OCI-LY1 (cell line): ENCODE measurements at regions not wholly inside any gene's neighbourhood (a gene's known extent, or its start where the extent isn't known, plus 50 kb on each side); places are given as distances from the start of the nearest gene placed in this dataset.

Source experiments
- CTCF ChIP-seq: fragments of 200-600 bp; sonication (generic), shearing (Covaris generic); IDR thresholded peaks from 2 replicates; pipeline ENCODE4 v1.5.1; 2017; ENCODE audit warnings: mild to moderate bottlenecking, antibody characterized with exemption, low read length, moderate library complexity, mixed read lengths
- EZH2 ChIP-seq: fragments of 200-600 bp; sonication (generic), shearing (Covaris generic); IDR thresholded peaks from 2 replicates; pipeline ENCODE4 v1.8.0; 2017; ENCODE audit warnings: borderline replicate concordance, mixed run types, mild to moderate bottlenecking, antibody characterized with exemption, low read length, moderate library complexity, mixed read lengths

- TF ChIP-seq EZH2 (no peak), CTCF (no peak)
Observed at GRCh38 chr12:32034045-32034444, 72.6 kb upstream of the BICD1 start.
